H1 (cell line): ENCODE measurements at regions not wholly inside any gene's neighbourhood (a gene's known extent, or its start where the extent isn't known, plus 50 kb on each side); places are given as distances from the start of the nearest gene placed in this dataset.

Source experiments
- CTCF ChIA-PET: fragments of 300-600 bp; sonication (Branson Sonifier 250); formaldehyde crosslinking; loops from one replicate; lab custom pipeline; 2021; ENCODE audit not compliant: partially characterized antibody; lab: Charles Lee
- POLR2A ChIA-PET: fragments of 300-600 bp; sonication (Branson Sonifier 250); formaldehyde crosslinking; loops from one replicate; lab custom pipeline; 2021; ENCODE audit warnings: inconsistent platforms; ENCODE audit not compliant: partially characterized antibody; lab: Charles Lee
- DNase-seq, 2 experiments: peaks; one replicate each; pipeline versions ENCODE4 v3.0.0 to v3.0.0-alpha.2; 2010 to 2022; ENCODE audit warnings: low spot score in 2 of 2, low read depth in 1 of 2, mixed read lengths in 1 of 2
- FAIRE-seq: peaks from 2 replicates; lab custom pipeline; 2011; peaks lifted over from hg19 to GRCh38; lab: Jason Lieb, UNC
- H2AFZ ChIP-seq: 2 replicates; pipeline ENCODE4 v1.8.1; 2012; ENCODE audit warnings: low read length, inconsistent platforms
- H2AK5ac ChIP-seq: 2 replicates; pipeline ENCODE4 v1.6.1; 2013; ENCODE audit warnings: low read depth, low read length
- H2BK120ac ChIP-seq: replicated peaks from 2 replicates; pipeline ENCODE3; 2013; ENCODE audit warnings: low read depth, low read length, inconsistent platforms
- H2BK12ac ChIP-seq: 2 replicates; pipeline ENCODE4 v1.6.1; 2013; ENCODE audit warnings: low read depth, low read length
- H2BK15ac ChIP-seq: 2 replicates; pipeline ENCODE4 v1.6.1; 2013; ENCODE audit warnings: low read length
- H2BK20ac ChIP-seq: 2 replicates; pipeline ENCODE4 v1.6.1; 2013; ENCODE audit warnings: low read length
- H2BK5ac ChIP-seq: 2 replicates; pipeline ENCODE4 v1.6.1; 2013; ENCODE audit warnings: low read depth, low read length
- H3K14ac ChIP-seq: 2 replicates; pipeline ENCODE4 v1.6.1; 2013; ENCODE audit warnings: inconsistent platforms; ENCODE audit not compliant: insufficient read length
- H3K18ac ChIP-seq: 2 replicates; pipeline ENCODE4 v1.6.1; 2013; ENCODE audit warnings: low read length; ENCODE audit errors: extremely low read depth
- H3K23ac ChIP-seq: 2 replicates; pipeline ENCODE4 v1.6.1; 2013; ENCODE audit warnings: inconsistent platforms; ENCODE audit not compliant: insufficient read length
- H3K23me2 ChIP-seq: 2 replicates; pipeline ENCODE4 v1.6.1; 2013; ENCODE audit warnings: low read depth, low read length
- H3K27ac ChIP-seq: 2 replicates; pipeline ENCODE4 v1.6.1; 2011; ENCODE audit warnings: low read depth, low read length, inconsistent platforms
- H3K27me3 ChIP-seq, 4 experiments: replicated peaks in 1 of 4; 1 replicate in 1 of 4; 2 replicates in 3 of 4; pipeline versions ENCODE4 v1.6.1 to v1.8.1; 2011 to 2013; ENCODE audit warnings: low read length in 3 of 4, mild to moderate bottlenecking in 3 of 4, inconsistent platforms in 2 of 4, mixed read lengths in 2 of 4, moderate library complexity in 1 of 4; ENCODE audit not compliant: control insufficient read depth in 3 of 4, insufficient read depth in 3 of 4; ENCODE audit errors: extremely low read depth in 1 of 4
- H3K36me3 ChIP-seq, 4 experiments: 2 replicates each; pipeline versions ENCODE4 v1.6.1 to v1.8.1; 2011 to 2013; ENCODE audit warnings: mild to moderate bottlenecking in 4 of 4, low read length in 3 of 4, moderate library complexity in 2 of 4, control low read depth in 1 of 4, inconsistent platforms in 1 of 4; ENCODE audit not compliant: insufficient read depth in 4 of 4, control insufficient read depth in 2 of 4
- H3K4ac ChIP-seq: replicated peaks from 2 replicates; pipeline ENCODE3; 2013; ENCODE audit warnings: low read length, low read depth, mixed read lengths, inconsistent platforms; ENCODE audit not compliant: insufficient read length
- H3K4me1 ChIP-seq, 4 experiments: replicated peaks in 1 of 4; 1 replicate in 1 of 4; 2 replicates in 3 of 4; pipeline versions ENCODE4 v1.6.1 to v1.8.1; 2011 to 2013; ENCODE audit warnings: low read length in 3 of 4, inconsistent platforms in 2 of 4, mixed read lengths in 1 of 4; ENCODE audit not compliant: insufficient read depth in 4 of 4, control insufficient read depth in 3 of 4
- H3K4me2 ChIP-seq, 2 experiments: 2 replicates each; pipeline versions ENCODE4 v1.6.1 to v1.8.1; 2011 to 2013; ENCODE audit warnings: low read depth in 2 of 2, low read length in 2 of 2, control low read depth in 1 of 2, inconsistent platforms in 1 of 2, mild to moderate bottlenecking in 1 of 2; ENCODE audit not compliant: insufficient read depth in 1 of 2
- H3K4me3 ChIP-seq, 4 experiments: fragments of 200-600, 300-600 bp in 1 of 4; sonication (generic), shearing (Covaris generic), sonication (Bioruptor Twin) in 1 of 4; 2 replicates each; pipeline versions ENCODE4 v1.5.1 to v1.8.1; 2011 to 2016; ENCODE audit warnings: low read length in 4 of 4, low read depth in 3 of 4, control low read depth in 2 of 4, inconsistent platforms in 2 of 4, mild to moderate bottlenecking in 2 of 4, mixed read lengths in 1 of 4, moderate library complexity in 1 of 4; ENCODE audit not compliant: insufficient read depth in 2 of 4; ENCODE audit errors: extremely low read depth in 1 of 4
- H3K56ac ChIP-seq: replicated peaks from 2 replicates; pipeline ENCODE3; 2013; ENCODE audit warnings: low read depth, mild to moderate bottlenecking, mixed read lengths, low read length, inconsistent platforms; ENCODE audit not compliant: insufficient read length
- H3K79me1 ChIP-seq: 2 replicates; pipeline ENCODE4 v1.6.1; 2013; ENCODE audit warnings: low read depth, low read length, control low read depth
- H3K79me2 ChIP-seq, 2 experiments: 2 replicates each; pipeline versions ENCODE4 v1.6.1 to v1.8.1; 2012 to 2013; ENCODE audit warnings: low read length in 2 of 2, mild to moderate bottlenecking in 2 of 2, inconsistent platforms in 1 of 2; ENCODE audit not compliant: insufficient read depth in 2 of 2, control insufficient read depth in 1 of 2
- H3K9ac ChIP-seq, 4 experiments: replicated peaks in 1 of 4; 1 replicate in 1 of 4; 2 replicates in 3 of 4; pipeline versions ENCODE4 v1.6.1 to v1.8.1; 2011 to 2013; ENCODE audit warnings: low read depth in 3 of 4, low read length in 3 of 4, control low read depth in 2 of 4, mild to moderate bottlenecking in 2 of 4, moderate library complexity in 2 of 4, inconsistent platforms in 1 of 4; ENCODE audit errors: extremely low read depth in 1 of 4
- H3K9me3 ChIP-seq, 2 experiments: 2 replicates each; pipeline versions ENCODE4 v1.6.1 to v1.8.1; 2012 to 2013; ENCODE audit warnings: mild to moderate bottlenecking in 2 of 2, moderate library complexity in 2 of 2, control low read depth in 1 of 2, inconsistent platforms in 1 of 2, low read depth in 1 of 2, low read length in 1 of 2, mixed read lengths in 1 of 2; ENCODE audit not compliant: insufficient read depth in 2 of 2
- H4K20me1 ChIP-seq, 2 experiments: replicated peaks in 1 of 2; 2 replicates each; pipeline versions ENCODE3 to v1.8.1; 2011 to 2013; ENCODE audit warnings: inconsistent platforms in 2 of 2, low read length in 2 of 2, mild to moderate bottlenecking in 1 of 2; ENCODE audit not compliant: insufficient read depth in 2 of 2, control insufficient read depth in 1 of 2
- H4K5ac ChIP-seq: 2 replicates; pipeline ENCODE4 v1.6.1; 2013; ENCODE audit warnings: low read length, low read depth, mixed read lengths, inconsistent platforms; ENCODE audit not compliant: insufficient read length
- H4K8ac ChIP-seq: 2 replicates; pipeline ENCODE4 v1.8.0; 2013; ENCODE audit warnings: mild to moderate bottlenecking, moderate library complexity, low read length, inconsistent platforms; ENCODE audit not compliant: insufficient read depth; ENCODE audit errors: extremely low read depth
- H4K91ac ChIP-seq: replicated peaks from 2 replicates; pipeline ENCODE3; 2013; ENCODE audit warnings: low read length, mixed read lengths, inconsistent platforms; ENCODE audit not compliant: insufficient read length
- ASH2L ChIP-seq: fragments of 200-600, 300-600 bp; sonication (generic); IDR thresholded peaks from one replicate; pipeline ENCODE4 v1.7.1; 2017; ENCODE audit warnings: low read length
- CREB1 ChIP-seq: IDR thresholded peaks from 2 replicates; pipeline ENCODE4 v1.6.1; 2012; ENCODE audit warnings: inconsistent platforms
- GABPA ChIP-seq: IDR thresholded peaks from 2 replicates; pipeline ENCODE4 v1.6.1; 2011; ENCODE audit warnings: mild to moderate bottlenecking, low read length, moderate library complexity, borderline replicate concordance; ENCODE audit not compliant: insufficient read depth
- JUN ChIP-seq: IDR thresholded peaks from 2 replicates; pipeline ENCODE4 v1.6.1; 2011; ENCODE audit warnings: low read depth, mild to moderate bottlenecking, improper control_type of control experiment, low read length
- KDM5A ChIP-seq: fragments of 200-600 bp; IDR thresholded peaks from 2 replicates; pipeline ENCODE4 v1.7.1; 2012; ENCODE audit warnings: mild to moderate bottlenecking, low read length, inconsistent platforms, mixed read lengths
- POLR2AphosphoS5 ChIP-seq: IDR thresholded peaks from 2 replicates; pipeline ENCODE4 v1.6.1; 2011; ENCODE audit warnings: low read depth, low read length
- RBBP5 ChIP-seq: IDR thresholded peaks from 2 replicates; pipeline ENCODE4 v1.7.1; 2012; ENCODE audit warnings: low read depth, mild to moderate bottlenecking, inconsistent platforms, low read length, moderate library complexity, borderline replicate concordance
- RNF2 ChIP-seq: fragments of 200-900, 300-1000 bp; sonication (generic); IDR thresholded peaks from 2 replicates; pipeline ENCODE4 v1.7.1; 2016; ENCODE audit warnings: borderline replicate concordance, low read depth, mild to moderate bottlenecking, antibody characterized with exemption, low read length; ENCODE audit not compliant: poor library complexity, severe bottlenecking; ENCODE audit errors: missing control alignments
- SIX5 ChIP-seq: IDR thresholded peaks from 2 replicates; pipeline ENCODE4 v1.6.1; 2011; ENCODE audit warnings: mild to moderate bottlenecking, low read depth, low read length
- SP2 ChIP-seq: IDR thresholded peaks from 2 replicates; pipeline ENCODE4 v1.6.1; 2012; ENCODE audit warnings: mild to moderate bottlenecking, low read length, inconsistent platforms
- SP4 ChIP-seq: IDR thresholded peaks from 2 replicates; pipeline ENCODE4 v1.6.1; 2012; ENCODE audit warnings: low read length, inconsistent platforms
- WGBS, 2 experiments: shearing (Covaris generic) in 1 of 2; methylation state at CpG; one replicate each; pipeline versions ENCODE4 v1.1.6 to v1.1.7; 2013 to 2015; ENCODE audit warnings: low lambda C conversion rate in 2 of 2, mixed read lengths in 2 of 2, inconsistent platforms in 1 of 2, low coverage in 1 of 2, missing lambda C conversion rate in 1 of 2; ENCODE audit not compliant: insufficient replicate concordance in 2 of 2, insufficient coverage in 1 of 2, insufficient read length in 1 of 2; ENCODE audit errors: extremely low coverage in 1 of 2, missing lambda C conversion rate in 1 of 2; 5-methylcytosine and 5-hydroxymethylcytosine counted together

GRCh38 chr16:52182840-52183239, 364.1 kb downstream of the TOX3 start:
- Histone ChIP-seq H3K23me2 (no peaks in the 10 kb centered on the region), H3K79me2 (no peaks in the 10 kb centered on the region), H4K8ac (no peak overlapping the region), H2AK5ac (no peak overlapping the region), H4K5ac (no peak overlapping the region), H3K4me1 (no peaks in the 10 kb centered on the region), H3K27ac (no peak overlapping the region), H3K56ac (no peak overlapping the region), H2BK20ac (no peak overlapping the region), H4K20me1 (no peaks in the 10 kb centered on the region), H2BK5ac (no peak overlapping the region), H3K4ac (no peak overlapping the region), H2BK15ac (no peak overlapping the region), H3K18ac (no peak overlapping the region), H3K9me3 (no peaks in the 10 kb centered on the region), H3K27me3 (no peaks in the 10 kb centered on the region), H3K79me1 (no peaks in the 10 kb centered on the region), H3K4me2 (no peak overlapping the region), H3K14ac (no peak overlapping the region), H3K4me3 (no peak overlapping the region), H4K91ac (no peak overlapping the region), H3K36me3 (0 out of 8 replicates have a peak, but pooled peaks cover 0 to 2% (median 0%) of the 10 kb centered on the region in 4 experiments), H2BK120ac (no peak overlapping the region), H2AFZ (no peak overlapping the region), H2BK12ac (no peak overlapping the region), H3K9ac (no peak overlapping the region), H3K23ac (no peak overlapping the region)
- TF ChIP-seq RBBP5 (no peak), SP4 (no peak), ASH2L (no peak), CREB1 (no peak), RNF2 (no peak), SP2 (no peak), GABPA (no peak), JUN (no peak), POLR2AphosphoS5 (no peak), KDM5A (no peak), SIX5 (no peak)
- DNase-seq, result no peak
- FAIRE-seq, result no peak
- 88% methylated on average over 2 of the region's 2 CpGs; no CpG with 5 or more reads in 1 of the 2 experiments for WGBS, 2 experiments
- ChIA-PET POLR2A (no interaction called here), CTCF (interaction anchor here (0.5 to 2.1 kb wide), 7 partner anchors 9 to 840 kb away, joined by 3 to 13 read pairs (median 5); no protein-coding TSS in a partner anchor)
